Liver (tissue), 7 donors: ENCODE measurements at regions not wholly inside any gene's neighbourhood (a gene's known extent, or its start where the extent isn't known, plus 50 kb on each side); places are given as distances from the start of the nearest gene placed in this dataset.

Experiments
- DNase-seq: peaks from one replicate; pipeline ENCODE4 v3.0.0-alpha.2; 2017; ENCODE audit warnings: low spot score
- H3K27ac ChIP-seq, 2 donors: one replicate each; pipeline ENCODE4 v1.7.0; 2013; ENCODE audit warnings: inconsistent platforms in 2 of 2, low read length in 2 of 2, control low read depth in 1 of 2, low read depth in 1 of 2, mild to moderate bottlenecking in 1 of 2
- H3K27me3 ChIP-seq, 4 donors: one replicate each; pipeline versions ENCODE4 v1.6.1 to v1.7.0; 2013; ENCODE audit warnings: low read length in 3 of 4, inconsistent platforms in 1 of 4, mild to moderate bottlenecking in 1 of 4, moderate library complexity in 1 of 4; ENCODE audit not compliant: control insufficient read depth in 4 of 4, insufficient read depth in 4 of 4
- H3K36me3 ChIP-seq, 4 donors: one replicate each; pipeline versions ENCODE4 v1.6.1 to v1.7.0; 2013; ENCODE audit warnings: low read length in 3 of 4, mild to moderate bottlenecking in 3 of 4, low read depth in 1 of 4, moderate library complexity in 1 of 4; ENCODE audit not compliant: control insufficient read depth in 4 of 4, insufficient read depth in 3 of 4
- H3K4me1 ChIP-seq, 4 donors: one replicate each; pipeline versions ENCODE4 v1.6.1 to v1.7.0; 2013; ENCODE audit warnings: low read length in 3 of 4, mild to moderate bottlenecking in 3 of 4, moderate library complexity in 1 of 4; ENCODE audit not compliant: control insufficient read depth in 4 of 4, insufficient read depth in 4 of 4
- H3K4me3 ChIP-seq, 3 donors: one replicate each; pipeline versions ENCODE4 v1.6.1 to v1.7.0; 2013; ENCODE audit warnings: low read length in 3 of 3, control low read depth in 1 of 3, low read depth in 1 of 3, mild to moderate bottlenecking in 1 of 3
- H3K9ac ChIP-seq, 2 donors: one replicate each; pipeline ENCODE4 v1.7.0; 2013; ENCODE audit warnings: low read length in 2 of 2, mild to moderate bottlenecking in 2 of 2, moderate library complexity in 2 of 2, control low read depth in 1 of 2, low read depth in 1 of 2
- H3K9me3 ChIP-seq, 4 donors: one replicate each; pipeline versions ENCODE4 v1.6.1 to v1.7.0; 2013; ENCODE audit warnings: low read length in 3 of 4; ENCODE audit not compliant: control insufficient read depth in 4 of 4
- CTCF ChIP-seq: fragments of 150-350 bp; IDR thresholded peaks from 2 replicates; pipeline ENCODE4 v1.5.1; 2017; ENCODE audit warnings: improper control_type of control experiment, low read depth, low read length; ENCODE audit not compliant: missing input control
- EGR1 ChIP-seq, 2 donors: IDR thresholded peaks; 2 replicates each; pipeline ENCODE4 v1.6.1; 2016 to 2018; ENCODE audit warnings: antibody characterized with exemption in 2 of 2, low read depth in 2 of 2
- FOXA1 ChIP-seq: IDR thresholded peaks from 2 replicates; pipeline ENCODE4 v1.6.1; 2016; ENCODE audit warnings: antibody characterized with exemption
- FOXA2 ChIP-seq: IDR thresholded peaks from 2 replicates; pipeline ENCODE4 v1.6.1; 2016; ENCODE audit warnings: antibody characterized with exemption
- GABPA ChIP-seq, 2 donors: IDR thresholded peaks in 1 of 2; conservative IDR thresholded peaks in 1 of 2; 2 replicates each; pipeline ENCODE4 v1.6.1; 2016; ENCODE audit warnings: antibody characterized with exemption in 2 of 2, mild to moderate bottlenecking in 1 of 2, moderate library complexity in 1 of 2
- HNF4A ChIP-seq, 2 donors: conservative IDR thresholded peaks; 2 replicates each; pipeline ENCODE4 v1.6.1; 2016; ENCODE audit warnings: antibody characterized with exemption in 2 of 2, mild to moderate bottlenecking in 2 of 2
- HNF4G ChIP-seq: IDR thresholded peaks from 2 replicates; pipeline ENCODE4 v1.6.1; 2016; ENCODE audit warnings: antibody characterized with exemption
- JUND ChIP-seq, 2 donors: IDR thresholded peaks; 2 replicates each; pipeline ENCODE4 v1.6.1; 2016; ENCODE audit warnings: antibody characterized with exemption in 2 of 2
- MAX ChIP-seq: IDR thresholded peaks from 2 replicates; pipeline ENCODE4 v1.6.1; 2016; ENCODE audit warnings: antibody characterized with exemption
- NR2F2 ChIP-seq: IDR thresholded peaks from 2 replicates; pipeline ENCODE4 v1.6.1; 2016; ENCODE audit warnings: antibody characterized with exemption
- RAD21 ChIP-seq, 2 donors: IDR thresholded peaks; 2 replicates each; pipeline ENCODE4 v1.6.1; 2016; ENCODE audit warnings: antibody characterized with exemption in 2 of 2, mild to moderate bottlenecking in 2 of 2
- RXRA ChIP-seq, 2 donors: IDR thresholded peaks; 2 replicates each; pipeline ENCODE4 v1.6.1; 2017 to 2018; ENCODE audit warnings: antibody characterized with exemption in 2 of 2, mild to moderate bottlenecking in 1 of 2
- SP1 ChIP-seq: IDR thresholded peaks from 2 replicates; pipeline ENCODE4 v1.6.1; 2018; ENCODE audit warnings: antibody characterized with exemption, mild to moderate bottlenecking
- TAF1 ChIP-seq: conservative IDR thresholded peaks from 2 replicates; pipeline ENCODE4 v1.6.1; 2016; ENCODE audit warnings: antibody characterized with exemption, mild to moderate bottlenecking
- YY1 ChIP-seq: IDR thresholded peaks from 2 replicates; pipeline ENCODE4 v1.6.1; 2016; ENCODE audit warnings: antibody characterized with exemption, mild to moderate bottlenecking
- ZBTB33 ChIP-seq: IDR thresholded peaks from 2 replicates; pipeline ENCODE4 v1.6.1; 2016; ENCODE audit warnings: antibody characterized with exemption
- TF ChIP-seq, protein P1 (sequence below): IDR thresholded peaks from 2 replicates; pipeline ENCODE4 v1.6.1; 2016; ENCODE audit warnings: antibody characterized with exemption
- TF ChIP-seq, protein P2 (sequence below): IDR thresholded peaks from 2 replicates; pipeline ENCODE4 v1.6.1; 2016; ENCODE audit warnings: antibody characterized with exemption, mild to moderate bottlenecking
- donor health status: healthy.
- donor health status: healthy.
- donor health status: healthy.
- donor health status: healthy.

GRCh38 chr18:28723506-28723905 lies 546.6 kb upstream of the CDH2 start (continued):
- TF ChIP-seq GABPA (IDR thresholded peaks at IDR 0.05 in 1 of 2, conservative IDR thresholded peaks at IDR 0.05 in 1 of 2), result no peak

- Histone ChIP-seq H3K9ac (no peak overlapping the region), H3K9me3 (peaks cover 0 to 1% (median 0%) of the 10 kb centered on the region in 4 donors), H3K4me3 (no peak overlapping the region), H3K27ac (no peak overlapping the region), H3K36me3 (no peaks in the 10 kb centered on the region), H3K27me3 (no peaks in the 10 kb centered on the region), H3K4me1 (no peaks in the 10 kb centered on the region)
- no peak for DNase-seq
- TF ChIP-seq EGR1 (IDR thresholded peaks at IDR 0.05; ENCODE audit: low read depth in 2 of 2) (no peak), FOXA2 (no peak), SP1 (no peak), MAX (no peak), FOXA1 (no peak), NR2F2 (no peak), GABPA (IDR thresholded peaks at IDR 0.05 in 1 of 2, conservative IDR thresholded peaks at IDR 0.05 in 1 of 2) (no peak), YY1 (no peak), JUND (IDR thresholded peaks at IDR 0.05) (no peak), RAD21 (IDR thresholded peaks at IDR 0.05) (no peak), TAF1 (no peak), HNF4G (no peak), ZBTB33 (no peak), RXRA (IDR thresholded peaks at IDR 0.05) (no peak), HNF4A (conservative IDR thresholded peaks at IDR 0.05) (no peak), CTCF (no peak)
- TF ChIP-seq, protein P1, sequence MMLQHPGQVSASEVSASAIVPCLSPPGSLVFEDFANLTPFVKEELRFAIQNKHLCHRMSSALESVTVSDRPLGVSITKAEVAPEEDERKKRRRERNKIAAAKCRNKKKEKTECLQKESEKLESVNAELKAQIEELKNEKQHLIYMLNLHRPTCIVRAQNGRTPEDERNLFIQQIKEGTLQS, result no peak
- TF ChIP-seq, protein P2, sequence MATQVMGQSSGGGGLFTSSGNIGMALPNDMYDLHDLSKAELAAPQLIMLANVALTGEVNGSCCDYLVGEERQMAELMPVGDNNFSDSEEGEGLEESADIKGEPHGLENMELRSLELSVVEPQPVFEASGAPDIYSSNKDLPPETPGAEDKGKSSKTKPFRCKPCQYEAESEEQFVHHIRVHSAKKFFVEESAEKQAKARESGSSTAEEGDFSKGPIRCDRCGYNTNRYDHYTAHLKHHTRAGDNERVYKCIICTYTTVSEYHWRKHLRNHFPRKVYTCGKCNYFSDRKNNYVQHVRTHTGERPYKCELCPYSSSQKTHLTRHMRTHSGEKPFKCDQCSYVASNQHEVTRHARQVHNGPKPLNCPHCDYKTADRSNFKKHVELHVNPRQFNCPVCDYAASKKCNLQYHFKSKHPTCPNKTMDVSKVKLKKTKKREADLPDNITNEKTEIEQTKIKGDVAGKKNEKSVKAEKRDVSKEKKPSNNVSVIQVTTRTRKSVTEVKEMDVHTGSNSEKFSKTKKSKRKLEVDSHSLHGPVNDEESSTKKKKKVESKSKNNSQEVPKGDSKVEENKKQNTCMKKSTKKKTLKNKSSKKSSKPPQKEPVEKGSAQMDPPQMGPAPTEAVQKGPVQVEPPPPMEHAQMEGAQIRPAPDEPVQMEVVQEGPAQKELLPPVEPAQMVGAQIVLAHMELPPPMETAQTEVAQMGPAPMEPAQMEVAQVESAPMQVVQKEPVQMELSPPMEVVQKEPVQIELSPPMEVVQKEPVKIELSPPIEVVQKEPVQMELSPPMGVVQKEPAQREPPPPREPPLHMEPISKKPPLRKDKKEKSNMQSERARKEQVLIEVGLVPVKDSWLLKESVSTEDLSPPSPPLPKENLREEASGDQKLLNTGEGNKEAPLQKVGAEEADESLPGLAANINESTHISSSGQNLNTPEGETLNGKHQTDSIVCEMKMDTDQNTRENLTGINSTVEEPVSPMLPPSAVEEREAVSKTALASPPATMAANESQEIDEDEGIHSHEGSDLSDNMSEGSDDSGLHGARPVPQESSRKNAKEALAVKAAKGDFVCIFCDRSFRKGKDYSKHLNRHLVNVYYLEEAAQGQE, result no peak
These were observed 541.8 kb upstream of the CDH2 start for GRCh38 chr18:28718696-28719095.
